H9 (cell line): ENCODE measurements at regions not wholly inside any gene's neighbourhood (a gene's known extent, or its start where the extent isn't known, plus 50 kb on each side); places are given as distances from the start of the nearest gene placed in this dataset.

ENCODE experiments used
- DNase-seq: peaks from one replicate; pipeline ENCODE4 v3.0.0-alpha.2; 2017
- H2AFZ ChIP-seq: one replicate; pipeline ENCODE4 v1.6.1; 2013; ENCODE audit warnings: mild to moderate bottlenecking, low read length, control low read depth, moderate library complexity
- H2AK5ac ChIP-seq: 2 replicates; pipeline ENCODE4 v1.6.1; 2013; ENCODE audit warnings: low read length, control low read depth, mixed read lengths; ENCODE audit not compliant: insufficient read length
- H2BK120ac ChIP-seq: one replicate; pipeline ENCODE4 v1.6.1; 2013; ENCODE audit warnings: low read depth, mild to moderate bottlenecking, low read length, control low read depth, inconsistent platforms; ENCODE audit not compliant: poor library complexity, severe bottlenecking
- H2BK12ac ChIP-seq: 2 replicates; pipeline ENCODE4 v1.6.1; 2013; ENCODE audit warnings: low read length, control low read depth, mixed read lengths, low read depth; ENCODE audit not compliant: insufficient read length
- H2BK15ac ChIP-seq: 2 replicates; pipeline ENCODE4 v1.6.1; 2013; ENCODE audit warnings: low read depth, low read length, control low read depth
- H2BK20ac ChIP-seq: one replicate; pipeline ENCODE4 v1.6.1; 2013; ENCODE audit warnings: low read depth, mild to moderate bottlenecking, low read length, control low read depth, inconsistent platforms; ENCODE audit not compliant: poor library complexity, severe bottlenecking
- H2BK5ac ChIP-seq: 2 replicates; pipeline ENCODE4 v1.6.1; 2013; ENCODE audit warnings: low read length, control low read depth, mixed read lengths; ENCODE audit not compliant: insufficient read length
- H3K14ac ChIP-seq: 2 replicates; pipeline ENCODE4 v1.6.1; 2013; ENCODE audit warnings: low read length, control low read depth; ENCODE audit not compliant: insufficient read depth
- H3K18ac ChIP-seq: 2 replicates; pipeline ENCODE4 v1.6.1; 2013; ENCODE audit warnings: low read depth, mild to moderate bottlenecking, mixed read lengths, low read length, control low read depth; ENCODE audit not compliant: insufficient read length
- H3K23ac ChIP-seq: 2 replicates; pipeline ENCODE4 v1.6.1; 2013; ENCODE audit warnings: low read length, control low read depth, mixed read lengths, low read depth; ENCODE audit not compliant: insufficient read length
- H3K23me2 ChIP-seq: 2 replicates; pipeline ENCODE4 v1.6.1; 2013; ENCODE audit warnings: low read depth, mild to moderate bottlenecking, mixed read lengths, low read length, control low read depth; ENCODE audit not compliant: insufficient read length, poor library complexity, severe bottlenecking
- H3K27ac ChIP-seq: 2 replicates; pipeline ENCODE4 v1.5.1; 2013; ENCODE audit warnings: low read length, control low read depth, mixed read lengths, low read depth; ENCODE audit not compliant: insufficient read length
- H3K27me3 ChIP-seq: 2 replicates; pipeline ENCODE4 v1.6.1; 2013; ENCODE audit warnings: low read length, control low read depth, inconsistent platforms; ENCODE audit not compliant: insufficient read depth
- H3K4ac ChIP-seq: 2 replicates; pipeline ENCODE4 v1.6.1; 2013; ENCODE audit warnings: low read depth, mild to moderate bottlenecking, control low read depth, inconsistent platforms, low read length, moderate library complexity
- H3K4me1 ChIP-seq: 2 replicates; pipeline ENCODE4 v1.6.1; 2013; ENCODE audit warnings: low read length, control low read depth, inconsistent platforms; ENCODE audit not compliant: insufficient read depth
- H3K4me2 ChIP-seq: 2 replicates; pipeline ENCODE4 v1.6.1; 2013; ENCODE audit warnings: low read length, control low read depth, mixed read lengths; ENCODE audit not compliant: insufficient read length, insufficient read depth
- H3K56ac ChIP-seq: 2 replicates; pipeline ENCODE4 v1.6.1; 2013; ENCODE audit warnings: low read depth, mild to moderate bottlenecking, mixed read lengths, low read length, control low read depth; ENCODE audit not compliant: insufficient read length
- H3K79me1 ChIP-seq: 2 replicates; pipeline ENCODE4 v1.6.1; 2013; ENCODE audit warnings: low read depth, mild to moderate bottlenecking, moderate library complexity, low read length, control low read depth, inconsistent platforms; ENCODE audit not compliant: insufficient read depth, poor library complexity, severe bottlenecking
- H3K79me2 ChIP-seq: 2 replicates; pipeline ENCODE4 v1.6.1; 2013; ENCODE audit warnings: low read length, control low read depth, inconsistent platforms; ENCODE audit not compliant: insufficient read depth
- H3K9ac ChIP-seq: 2 replicates; pipeline ENCODE4 v1.6.1; 2013; ENCODE audit warnings: low read length, control low read depth, mixed read lengths; ENCODE audit not compliant: insufficient read length; ENCODE audit errors: extremely low read depth
- H3K9me3 ChIP-seq: one replicate; pipeline ENCODE4 v1.6.1; 2013; ENCODE audit warnings: low read depth, low read length, inconsistent platforms; ENCODE audit not compliant: control insufficient read depth
- H3T11ph ChIP-seq: one replicate; pipeline ENCODE4 v1.6.1; 2013; ENCODE audit warnings: mild to moderate bottlenecking, low read length, control low read depth, inconsistent platforms
- H4K20me1 ChIP-seq: one replicate; pipeline ENCODE4 v1.6.1; 2013; ENCODE audit not compliant: control insufficient read depth, insufficient read length, insufficient read depth
- H4K5ac ChIP-seq: 2 replicates; pipeline ENCODE4 v1.6.1; 2013; ENCODE audit warnings: low read depth, mild to moderate bottlenecking, mixed read lengths, low read length, control low read depth; ENCODE audit not compliant: insufficient read length
- H4K8ac ChIP-seq: replicated peaks from 2 replicates; pipeline ENCODE4 v1.6.1; 2013; ENCODE audit warnings: low read length, control low read depth, mixed read lengths, low read depth; ENCODE audit not compliant: insufficient read length
- H4K91ac ChIP-seq: 2 replicates; pipeline ENCODE4 v1.6.1; 2013; ENCODE audit warnings: low read depth, mild to moderate bottlenecking, moderate library complexity, mixed read lengths, low read length, control low read depth; ENCODE audit not compliant: insufficient read length
- H3K27ac Mint-ChIP-seq, 3 experiments: 2 replicates in 2 of 3; 3 replicates in 1 of 3; pipeline ENCODE4 v1.8.0; 2020 to 2021; ENCODE audit warnings: mixed read lengths in 3 of 3, mild to moderate bottlenecking in 1 of 3, moderate library complexity in 1 of 3
- H3K27me3 Mint-ChIP-seq: 2 replicates; pipeline ENCODE4 v1.8.0; 2021; ENCODE audit warnings: low read depth, mild to moderate bottlenecking, moderate library complexity, mixed read lengths
- H3K36me3 Mint-ChIP-seq, 3 experiments: 2 replicates in 2 of 3; 3 replicates in 1 of 3; pipeline ENCODE4 v1.8.0; 2020 to 2021; ENCODE audit warnings: low read depth in 3 of 3, mixed read lengths in 3 of 3; ENCODE audit not compliant: insufficient read depth in 1 of 3
- H3K4me1 Mint-ChIP-seq, 2 experiments: 2 replicates each; pipeline ENCODE4 v1.8.0; 2020; ENCODE audit warnings: mixed read lengths in 2 of 2
- H3K4me3 Mint-ChIP-seq, 2 experiments: 2 replicates in 1 of 2; 3 replicates in 1 of 2; pipeline ENCODE4 v1.8.0; 2020 to 2021; ENCODE audit warnings: mild to moderate bottlenecking in 2 of 2, mixed read lengths in 2 of 2, moderate library complexity in 1 of 2
- H3K9me3 Mint-ChIP-seq, 2 experiments: 2 replicates in 1 of 2; 3 replicates in 1 of 2; pipeline ENCODE4 v1.8.0; 2020; ENCODE audit warnings: mild to moderate bottlenecking in 2 of 2, mixed read lengths in 2 of 2, moderate library complexity in 1 of 2
- CTCF ChIP-seq: fragments of 200-600 bp; sonication (generic); conservative IDR thresholded peaks from 3 replicates; pipeline ENCODE4 v1.8.0; 2021; ENCODE audit warnings: antibody characterized with exemption, mild to moderate bottlenecking
- WGBS: extraction: QIAGEN DNeasy Blood & Tissue Kit; methylation state at CpG from one replicate; pipeline ENCODE4 v1.1.7; 2013; ENCODE audit warnings: missing lambda C conversion rate, low lambda C conversion rate, mixed read lengths; ENCODE audit not compliant: insufficient read length; ENCODE audit errors: extremely low coverage; 5-methylcytosine and 5-hydroxymethylcytosine counted together

GRCh38 chr1:118247593-118247992 is 62.6 kb upstream of the SPAG17 start:
- Histone ChIP-seq H2BK12ac (no peak overlapping the region), H3K56ac (no peak overlapping the region), H3K14ac (no peak overlapping the region), H2AFZ (no peak overlapping the region), H2BK120ac (no peak overlapping the region), H3K4ac (no peak overlapping the region), H2BK20ac (no peak overlapping the region), H2AK5ac (no peak overlapping the region), H2BK5ac (no peak overlapping the region), H3T11ph (no peak overlapping the region), H3K79me1 (no peaks in the 10 kb centered on the region), H4K5ac (no peak overlapping the region), H3K23ac (no peak overlapping the region), H4K8ac (no peak overlapping the region), H3K18ac (no peak overlapping the region), H4K91ac (no peak overlapping the region), H3K9ac (no peak overlapping the region), H2BK15ac (no peak overlapping the region), H3K79me2 (no peaks in the 10 kb centered on the region), H3K23me2 (no peaks in the 10 kb centered on the region), H4K20me1 (no peaks in the 10 kb centered on the region), H3K27ac (no peak overlapping the region), H3K9me3 (no peaks in the 10 kb centered on the region), H3K27me3 (no peaks in the 10 kb centered on the region), H3K4me1 (peaks cover 5% of the 10 kb centered on the region; the same call in 1 of the 2 replicates), H3K4me2 (no peak overlapping the region)
- TF ChIP-seq CTCF = peak; percentile 63
- no peak overlapping the region for H3K27ac Mint-ChIP-seq
- no CpG with 5 or more reads among the region's 3 CpGs for WGBS
- no peaks in the 10 kb centered on the region for H3K9me3 Mint-ChIP-seq
- peaks cover 23 to 24% of the 10 kb centered on the region in 2 experiments for H3K4me1 Mint-ChIP-seq
- peaks cover 1% of the 10 kb centered on the region; the same call in 1 of the 2 replicates for H3K27me3 Mint-ChIP-seq
- no peaks in the 10 kb centered on the region for H3K36me3 Mint-ChIP-seq
- no peak overlapping the region for H3K4me3 Mint-ChIP-seq
- peak; percentile 51 for DNase-seq
